MM.1S (cell line): ENCODE measurements at regions not wholly inside any gene's neighbourhood (a gene's known extent, or its start where the extent isn't known, plus 50 kb on each side); places are given as distances from the start of the nearest gene placed in this dataset.
"Not testable (repeated sequence)": the region's sequence is repeated elsewhere in the genome, so short reads cannot be mapped to it uniquely, and the experiment has no call there.

ENCODE experiments used
- DNase-seq: peaks from one replicate; pipeline ENCODE4 v3.0.0-alpha.2; 2015
- H2AFZ ChIP-seq: fragments of 300-600 bp; sonication (generic); 2 replicates; pipeline ENCODE4 v1.6.0; 2016; ENCODE audit warnings: antibody characterized with exemption, low read length
- H3F3A ChIP-seq: fragments of 300-600 bp; sonication (generic); 2 replicates; pipeline ENCODE4 v1.6.1; 2016; ENCODE audit warnings: mild to moderate bottlenecking, antibody characterized with exemption, low read length, moderate library complexity, mixed read lengths; ENCODE audit not compliant: insufficient read depth
- H3K27ac ChIP-seq: fragments of 300-600 bp; sonication (generic); 2 replicates; pipeline ENCODE4 v1.5.1; 2016; ENCODE audit warnings: mild to moderate bottlenecking, low read length
- H3K27me3 ChIP-seq: fragments of 300-600 bp; sonication (generic); replicated peaks from 2 replicates; pipeline ENCODE4 v1.6.0; 2016; ENCODE audit warnings: low read length; ENCODE audit not compliant: insufficient read depth
- H3K36me3 ChIP-seq: fragments of 300-600 bp; sonication (generic); replicated peaks from 2 replicates; pipeline ENCODE4 v1.6.1; 2016; ENCODE audit warnings: mild to moderate bottlenecking, low read length, mixed read lengths; ENCODE audit not compliant: insufficient read depth
- H3K4me1 ChIP-seq: fragments of 300-600 bp; sonication (generic); 2 replicates; pipeline ENCODE4 v1.6.1; 2016; ENCODE audit warnings: low read length, mixed read lengths
- H3K4me2 ChIP-seq: fragments of 300-600 bp; sonication (generic); 2 replicates; pipeline ENCODE4 v1.6.0; 2016; ENCODE audit warnings: low read depth, low read length
- H3K4me3 ChIP-seq: fragments of 300-600 bp; sonication (generic); 2 replicates; pipeline ENCODE4 v1.5.1; 2016; ENCODE audit warnings: low read length, mixed read lengths
- H3K79me2 ChIP-seq: fragments of 300-600 bp; sonication (generic); 2 replicates; pipeline ENCODE4 v1.6.1; 2016; ENCODE audit warnings: mixed run types, low read length, mixed read lengths
- H3K9ac ChIP-seq: fragments of 300-600 bp; sonication (generic); 2 replicates; pipeline ENCODE4 v1.6.1; 2016; ENCODE audit warnings: low read length, mixed read lengths
- H3K9me2 ChIP-seq: fragments of 300-600 bp; sonication (generic); replicated peaks from 2 replicates; pipeline ENCODE4 v1.6.1; 2016; ENCODE audit warnings: mild to moderate bottlenecking, low read length, mixed read lengths; ENCODE audit not compliant: insufficient read depth
- H3K9me3 ChIP-seq: fragments of 300-600 bp; sonication (generic); replicated peaks from 2 replicates; pipeline ENCODE4 v1.6.1; 2016; ENCODE audit warnings: mild to moderate bottlenecking, low read length, mixed read lengths; ENCODE audit not compliant: insufficient read depth
- H4K20me1 ChIP-seq: fragments of 300-600 bp; sonication (generic); 2 replicates; pipeline ENCODE4 v1.6.1; 2016; ENCODE audit warnings: mild to moderate bottlenecking, low read length, moderate library complexity, mixed read lengths; ENCODE audit not compliant: insufficient read depth
- EZH2 ChIP-seq: fragments of 300-600 bp; sonication (generic); optimal IDR thresholded peaks from 2 replicates; pipeline ENCODE3; 2017; ENCODE audit warnings: low read depth, mild to moderate bottlenecking, antibody characterized with exemption, low read length, mixed read lengths
- EZH2phosphoT487 ChIP-seq: fragments of 300-600 bp; sonication (generic); IDR thresholded peaks from 2 replicates; pipeline ENCODE4 v1.6.1; 2018; ENCODE audit warnings: antibody characterized with exemption, low read length
- TF ChIP-seq, protein P1 (sequence below): fragments of 300-600 bp; sonication (generic); IDR thresholded peaks from 2 replicates; pipeline ENCODE4 v1.5.1; 2016; ENCODE audit warnings: antibody characterized with exemption, low read length, mixed read lengths

DNA sequence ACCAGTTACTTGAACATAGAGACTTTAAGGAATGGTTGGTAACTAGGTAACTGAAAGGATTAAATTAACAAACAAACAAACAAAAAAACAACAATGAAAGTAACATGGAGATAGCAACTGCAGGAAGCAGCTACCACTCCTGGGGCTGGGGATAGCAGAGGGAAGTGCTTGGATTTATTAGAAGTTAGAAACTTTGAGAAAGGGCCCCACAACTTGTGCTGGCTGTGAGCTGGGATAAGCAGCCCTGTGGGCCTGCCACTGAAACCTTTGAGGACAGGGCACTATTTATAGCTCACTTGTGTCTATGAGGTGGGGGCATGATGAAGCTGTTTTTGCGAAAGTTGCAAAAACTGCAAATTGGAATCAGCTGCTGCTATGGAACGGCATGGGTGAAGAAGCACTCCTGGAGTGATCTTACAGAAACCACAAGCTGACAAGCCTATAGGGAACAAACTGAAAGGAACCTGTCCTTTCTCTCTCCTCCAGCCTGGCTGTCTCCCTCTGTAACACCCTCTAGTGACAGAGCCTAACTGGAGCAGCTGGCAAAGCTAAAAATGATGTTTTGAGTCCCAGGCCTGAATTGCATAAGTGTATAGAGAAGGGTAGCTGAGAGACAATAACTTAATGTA, 91.4 kb upstream of the RANBP6 start:
- no peaks in the 10 kb centered on the region for H3K9me3 ChIP-seq
- H3K4me3 ChIP-seq: peak overlapping the region; percentile 35
- H3F3A ChIP-seq: peaks cover 13% of the 10 kb centered on the region; the same call in 1 of the 2 replicates
- peak; percentile 90 for DNase-seq
- peak overlapping the region; percentile 77 for H3K27ac ChIP-seq
- TF ChIP-seq EZH2: no peak
- TF ChIP-seq, protein P1, sequence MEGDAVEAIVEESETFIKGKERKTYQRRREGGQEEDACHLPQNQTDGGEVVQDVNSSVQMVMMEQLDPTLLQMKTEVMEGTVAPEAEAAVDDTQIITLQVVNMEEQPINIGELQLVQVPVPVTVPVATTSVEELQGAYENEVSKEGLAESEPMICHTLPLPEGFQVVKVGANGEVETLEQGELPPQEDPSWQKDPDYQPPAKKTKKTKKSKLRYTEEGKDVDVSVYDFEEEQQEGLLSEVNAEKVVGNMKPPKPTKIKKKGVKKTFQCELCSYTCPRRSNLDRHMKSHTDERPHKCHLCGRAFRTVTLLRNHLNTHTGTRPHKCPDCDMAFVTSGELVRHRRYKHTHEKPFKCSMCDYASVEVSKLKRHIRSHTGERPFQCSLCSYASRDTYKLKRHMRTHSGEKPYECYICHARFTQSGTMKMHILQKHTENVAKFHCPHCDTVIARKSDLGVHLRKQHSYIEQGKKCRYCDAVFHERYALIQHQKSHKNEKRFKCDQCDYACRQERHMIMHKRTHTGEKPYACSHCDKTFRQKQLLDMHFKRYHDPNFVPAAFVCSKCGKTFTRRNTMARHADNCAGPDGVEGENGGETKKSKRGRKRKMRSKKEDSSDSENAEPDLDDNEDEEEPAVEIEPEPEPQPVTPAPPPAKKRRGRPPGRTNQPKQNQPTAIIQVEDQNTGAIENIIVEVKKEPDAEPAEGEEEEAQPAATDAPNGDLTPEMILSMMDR: peak; percentile 72
- H3K36me3 ChIP-seq: no peaks in the 10 kb centered on the region
- H3K9me2 ChIP-seq: no peaks in the 10 kb centered on the region
- H4K20me1 ChIP-seq: no peaks in the 10 kb centered on the region
- H3K79me2 ChIP-seq: no peaks in the 10 kb centered on the region
- peak overlapping the region; percentile 5 for H2AFZ ChIP-seq
- no peaks in the 10 kb centered on the region for H3K27me3 ChIP-seq
- peak overlapping the region; percentile 47 for H3K9ac ChIP-seq
- peak overlapping the region; percentile 49 for H3K4me2 ChIP-seq
- peaks cover 14% of the 10 kb centered on the region for H3K4me1 ChIP-seq

DNA sequence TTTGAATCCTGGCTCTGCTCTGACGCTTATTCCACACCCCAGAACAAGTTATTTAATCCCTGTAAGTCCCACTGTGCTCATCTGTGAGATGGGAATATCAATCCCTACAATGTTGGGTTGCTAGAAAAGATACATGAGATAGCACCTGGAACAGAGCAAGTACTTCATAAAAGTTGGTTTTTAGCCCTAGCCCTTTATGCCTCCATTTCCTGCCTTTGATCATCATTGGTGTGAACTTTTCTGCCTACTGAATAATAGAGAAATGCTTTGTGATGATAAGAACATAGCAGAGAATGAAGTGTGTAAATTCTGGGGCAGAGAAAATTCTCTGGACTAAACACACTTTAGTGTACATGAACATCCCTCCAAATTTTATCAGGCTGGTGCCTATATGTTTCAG, 90.3 kb upstream of the RANBP6 start:
- Histone ChIP-seq H3K9me3 (no peaks in the 10 kb centered on the region), H3K27ac (no peak overlapping the region), H3K4me2 (no peak overlapping the region)

DNA sequence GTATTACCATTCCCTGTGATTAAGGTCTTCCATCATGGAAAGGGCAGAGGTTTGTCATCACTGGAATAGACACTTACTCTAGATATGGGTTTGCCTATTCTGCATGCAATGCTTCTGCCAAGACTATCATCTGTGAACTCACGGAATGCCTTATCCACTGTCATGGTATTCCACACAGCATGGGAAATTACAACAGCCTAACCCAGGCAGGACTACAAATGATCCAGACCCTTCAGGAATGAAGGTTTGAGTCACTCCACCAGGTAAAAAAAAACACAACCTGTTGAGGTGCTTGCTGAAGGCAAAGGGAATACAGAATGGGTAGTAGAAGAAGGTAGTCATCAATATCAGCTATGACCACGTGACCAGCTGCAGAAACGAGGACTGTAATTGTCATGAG, 89.0 kb upstream of the RANBP6 start:
- H3K27ac ChIP-seq, H3K9me3 ChIP-seq, H3K79me2 ChIP-seq, H3K27me3 ChIP-seq, H3K4me3 ChIP-seq, H3K9ac ChIP-seq, H4K20me1 ChIP-seq, H2AFZ ChIP-seq, H3K4me2 ChIP-seq, H3K9me2 ChIP-seq, DNase-seq, H3K36me3 ChIP-seq: not testable (repeated sequence)
- Histone ChIP-seq H3K4me1 (peaks cover 14% of the 10 kb centered on the region), H3F3A (peaks cover 13% of the 10 kb centered on the region; the same call in 1 of the 2 replicates)

More for the DNA sequence above, 90.3 kb upstream of the RANBP6 start:
- peaks cover 14% of the 10 kb centered on the region for H3K4me1 ChIP-seq
- no peaks in the 10 kb centered on the region for H3K36me3 ChIP-seq
- H4K20me1 ChIP-seq: no peaks in the 10 kb centered on the region
- H3K4me3 ChIP-seq: no peak overlapping the region
- H3K9me2 ChIP-seq: no peaks in the 10 kb centered on the region
- peaks cover 13% of the 10 kb centered on the region; the same call in 1 of the 2 replicates for H3F3A ChIP-seq
- DNase-seq: no peak
- H3K79me2 ChIP-seq: no peaks in the 10 kb centered on the region
- no peak overlapping the region for H3K9ac ChIP-seq
- no peak overlapping the region for H2AFZ ChIP-seq
- TF ChIP-seq EZH2: no peak
- TF ChIP-seq EZH2phosphoT487: no peak
- TF ChIP-seq, protein P1: no peak
- H3K27me3 ChIP-seq: no peaks in the 10 kb centered on the region

DNA sequence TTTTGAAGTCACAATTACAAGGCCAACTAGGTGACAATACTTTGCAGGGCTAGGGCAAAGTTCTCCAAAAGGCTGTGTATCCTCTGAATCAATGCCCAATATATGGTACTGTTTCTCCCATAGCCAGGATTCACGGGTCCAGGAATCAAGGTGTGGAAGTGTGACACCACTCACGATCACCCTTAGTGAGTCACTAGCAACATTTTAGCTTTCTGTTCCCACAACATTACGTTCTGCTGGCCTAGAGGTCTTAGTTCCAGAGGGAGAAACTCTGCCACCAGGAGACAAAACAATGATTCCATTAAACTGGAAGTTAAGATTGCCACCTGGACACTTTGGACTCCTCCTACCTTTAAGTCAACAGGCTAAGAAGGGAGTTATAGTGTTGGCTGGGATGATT, 88.5 kb upstream of the RANBP6 start:
- not testable (repeated sequence) for H3K79me2 ChIP-seq, H3K9me3 ChIP-seq, H3K9ac ChIP-seq, H4K20me1 ChIP-seq, H3K4me2 ChIP-seq, H3K36me3 ChIP-seq, H3K27me3 ChIP-seq, H3K27ac ChIP-seq, H3K9me2 ChIP-seq, H3K4me3 ChIP-seq, H2AFZ ChIP-seq, DNase-seq
- H3F3A ChIP-seq: peaks cover 13% of the 10 kb centered on the region; the same call in 1 of the 2 replicates
- peaks cover 14% of the 10 kb centered on the region for H3K4me1 ChIP-seq

DNA sequence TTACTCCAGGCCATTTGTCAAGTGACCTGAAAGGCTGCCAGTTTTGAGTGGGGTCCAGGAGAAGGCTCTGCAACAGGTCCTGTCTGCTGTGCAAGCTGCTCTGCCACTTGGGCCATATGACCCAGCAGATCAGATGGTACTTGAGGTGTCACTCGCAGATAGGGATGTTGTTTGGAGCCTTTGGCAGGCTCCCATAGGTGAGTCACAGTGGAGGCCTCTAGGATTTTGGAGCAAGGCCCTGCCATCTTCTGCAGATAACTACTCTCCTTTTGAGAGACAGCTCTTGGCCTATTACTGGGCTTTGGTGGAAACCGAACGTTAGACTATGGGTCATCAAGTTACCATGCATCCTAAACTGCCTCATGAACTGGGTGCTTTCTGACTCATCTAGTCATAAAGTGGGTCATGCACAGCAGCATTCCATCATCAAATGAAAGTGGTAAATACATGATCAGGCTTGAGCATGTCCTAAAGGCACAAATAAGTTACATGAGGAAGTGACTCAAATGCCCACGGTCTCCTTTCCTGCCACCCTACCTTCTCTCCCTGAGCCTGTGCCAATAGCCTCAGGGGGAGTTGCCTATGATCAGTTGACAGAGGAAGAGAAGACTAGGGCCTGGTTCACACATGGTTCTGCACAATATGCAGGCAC, 87.0 kb upstream of the RANBP6 start:
- H2AFZ ChIP-seq, H3K9ac ChIP-seq, H3K4me2 ChIP-seq, H4K20me1 ChIP-seq, H3K9me2 ChIP-seq, H3K9me3 ChIP-seq, DNase-seq, H3K4me3 ChIP-seq, H3K36me3 ChIP-seq, H3K79me2 ChIP-seq, H3K27ac ChIP-seq, H3K27me3 ChIP-seq: not testable (repeated sequence)
- Histone ChIP-seq H3K4me1 (peaks cover 14% of the 10 kb centered on the region), H3F3A (peaks cover 13% of the 10 kb centered on the region; the same call in 1 of the 2 replicates)

DNA sequence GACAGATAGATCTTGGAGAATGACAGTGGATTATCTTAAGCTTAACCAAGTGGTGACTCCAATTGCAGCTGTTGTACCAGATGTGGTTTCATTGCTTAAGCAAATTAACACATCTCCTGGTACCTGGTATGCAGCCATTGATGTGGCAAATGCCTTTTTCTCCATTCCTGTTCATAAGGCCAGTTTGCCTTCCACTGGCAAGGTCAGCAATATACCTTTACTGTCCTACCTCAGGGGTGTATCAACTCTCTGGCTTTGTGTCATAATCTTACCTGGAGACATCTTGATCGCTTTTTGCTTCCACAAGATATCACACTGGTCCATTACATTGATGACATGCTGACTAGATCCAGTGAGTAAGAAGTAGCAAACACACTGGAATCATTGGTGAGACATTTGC, 86.3 kb upstream of the RANBP6 start:
- H3K9ac ChIP-seq, H3K4me1 ChIP-seq, H3F3A ChIP-seq, H3K4me2 ChIP-seq, H3K9me2 ChIP-seq, H3K4me3 ChIP-seq, DNase-seq, H2AFZ ChIP-seq, H3K27me3 ChIP-seq, H4K20me1 ChIP-seq, H3K27ac ChIP-seq, H3K36me3 ChIP-seq, H3K9me3 ChIP-seq, H3K79me2 ChIP-seq: not testable (repeated sequence)
